ENCODE measurements at regions not wholly inside any gene's neighbourhood (a gene's known extent, or its start where the extent isn't known, plus 50 kb on each side); places are given as distances from the start of the nearest gene placed in this dataset.

GRCh38 chr2:16023506-16024360, 83.4 kb downstream of the MYCN start:
- DNase-seq = no peak

GRCh38 chr2:16022548-16023240, 82.3 kb downstream of the MYCN start:
- DNase-seq = no peak

- DNase-seq = no peak
Measured at GRCh38 chr2:16021611-16022363, 81.4 kb downstream of the MYCN start.

GRCh38 chr2:16020389-16021008, 80.1 kb downstream of the MYCN start:
- DNase-seq = no peak

- no peak for DNase-seq
Measured at GRCh38 chr2:16019617-16020351, 79.4 kb downstream of the MYCN start.

- no peak for DNase-seq
Measured at GRCh38 chr2:16019060-16019480, 78.7 kb downstream of the MYCN start.

- no peak for DNase-seq
Measured at GRCh38 chr2:16018277-16019059, 78.1 kb downstream of the MYCN start.

GRCh38 chr2:16016282-16016681, 75.9 kb downstream of the MYCN start:
- DNase-seq = no peak

GRCh38 chr2:16015903-16016265, 75.5 kb downstream of the MYCN start:
- no peak for DNase-seq

GRCh38 chr2:16015210-16015902, 75.0 kb downstream of the MYCN start:
- no peak for DNase-seq

GRCh38 chr2:16014802-16015201, 74.5 kb downstream of the MYCN start:
- DNase-seq = no peak

GRCh38 chr2:16014041-16014787, 73.9 kb downstream of the MYCN start:
- no peak for DNase-seq

- no peak for DNase-seq
Measured at GRCh38 chr2:16013359-16013911, 73.1 kb downstream of the MYCN start.

- DNase-seq = no peak
Measured at GRCh38 chr2:16012626-16013358, 72.4 kb downstream of the MYCN start.

- DNase-seq = no peak
Measured at GRCh38 chr2:16012029-16012596, 71.8 kb downstream of the MYCN start.

- no peak for DNase-seq
Measured at GRCh38 chr2:16011621-16011960, 71.2 kb downstream of the MYCN start.

- DNase-seq = no peak
Measured at GRCh38 chr2:16010951-16011620, 70.7 kb downstream of the MYCN start.

GRCh38 chr2:16010011-16010410, 69.7 kb downstream of the MYCN start:
- no peak for DNase-seq
